Parathyroid adenoma (tissue), 2 donors: ENCODE measurements at regions not wholly inside any gene's neighbourhood (a gene's known extent, or its start where the extent isn't known, plus 50 kb on each side); places are given as distances from the start of the nearest gene placed in this dataset.

ENCODE experiments used
- H2AFZ ChIP-seq: fragments of 300-600 bp; sonication (generic); one replicate; pipeline ENCODE4 v1.7.0; 2017; ENCODE audit warnings: antibody characterized with exemption, mild to moderate bottlenecking
- H3K27ac ChIP-seq: fragments of 300-600 bp; sonication (generic); one replicate; pipeline ENCODE4 v1.7.0; 2017
- H3K27me3 ChIP-seq: fragments of 300-600 bp; sonication (generic); one replicate; pipeline ENCODE4 v1.7.0; 2017; ENCODE audit warnings: low read length; ENCODE audit not compliant: control insufficient read depth, insufficient read depth
- H3K36me3 ChIP-seq: fragments of 300-600 bp; sonication (generic); one replicate; pipeline ENCODE4 v1.7.0; 2017; ENCODE audit warnings: low read length; ENCODE audit not compliant: control insufficient read depth, insufficient read depth
- H3K4me1 ChIP-seq: fragments of 300-600 bp; sonication (generic); one replicate; pipeline ENCODE4 v1.7.0; 2017; ENCODE audit warnings: control low read depth
- H3K4me2 ChIP-seq: fragments of 300-600 bp; sonication (generic); one replicate; pipeline ENCODE4 v1.7.0; 2017; ENCODE audit warnings: low read length
- H3K4me3 ChIP-seq: fragments of 300-600 bp; sonication (generic); one replicate; pipeline ENCODE4 v1.7.0; 2017; ENCODE audit warnings: low read depth, low read length
- H3K79me2 ChIP-seq: fragments of 300-600 bp; sonication (generic); one replicate; pipeline ENCODE4 v1.7.0; 2017; ENCODE audit warnings: control low read depth
- H3K9ac ChIP-seq: fragments of 300-600 bp; sonication (generic); one replicate; pipeline ENCODE4 v1.7.0; 2017; ENCODE audit warnings: mild to moderate bottlenecking
- H3K9me3 ChIP-seq: fragments of 300-600 bp; sonication (generic); one replicate; pipeline ENCODE4 v1.7.0; 2017; ENCODE audit warnings: low read length; ENCODE audit not compliant: control insufficient read depth
- CTCF ChIP-seq: fragments of 300-600 bp; sonication (generic); IDR thresholded peaks from one replicate; pipeline ENCODE4 v1.7.0; 2017; ENCODE audit warnings: antibody characterized with exemption, mild to moderate bottlenecking
- donor health status: primary hyperparathyroidism.

GRCh38 chr9:89801742-89802670 lies 197.2 kb downstream of the GADD45G start:
- peaks cover 48% of the 10 kb centered on the region for H3K4me1 ChIP-seq
- H3K4me2 ChIP-seq: no peak overlapping the region
- H3K27ac ChIP-seq: peak overlapping the region; percentile 75
- H3K27me3 ChIP-seq: no peaks in the 10 kb centered on the region
- no peaks in the 10 kb centered on the region for H3K36me3 ChIP-seq
- no peaks in the 10 kb centered on the region for H3K9me3 ChIP-seq
- no peak for TF ChIP-seq CTCF
- H3K79me2 ChIP-seq: no peaks in the 10 kb centered on the region
- H3K9ac ChIP-seq: no peak overlapping the region
- peak overlapping the region; percentile 17 for H2AFZ ChIP-seq
- H3K4me3 ChIP-seq: no peak overlapping the region

GRCh38 chr9:89802781-89803355 lies 198.1 kb downstream of the GADD45G start:
- Histone ChIP-seq H3K9ac (no peak overlapping the region), H3K4me2 (no peak overlapping the region), H3K4me3 (no peak overlapping the region), H2AFZ (no peak overlapping the region), H3K36me3 (no peaks in the 10 kb centered on the region), H3K27ac (peak overlapping the region; percentile 75), H3K79me2 (no peaks in the 10 kb centered on the region), H3K4me1 (peaks cover 50% of the 10 kb centered on the region), H3K27me3 (no peaks in the 10 kb centered on the region), H3K9me3 (no peaks in the 10 kb centered on the region)
- TF ChIP-seq CTCF: no peak

GRCh38 chr9:89803403-89803802 lies 198.6 kb downstream of the GADD45G start:
- H3K4me3 ChIP-seq: no peak overlapping the region
- no peaks in the 10 kb centered on the region for H3K36me3 ChIP-seq
- no peaks in the 10 kb centered on the region for H3K79me2 ChIP-seq
- H2AFZ ChIP-seq: no peak overlapping the region
- no peaks in the 10 kb centered on the region for H3K9me3 ChIP-seq
- no peak overlapping the region for H3K9ac ChIP-seq
- no peaks in the 10 kb centered on the region for H3K27me3 ChIP-seq
- H3K4me2 ChIP-seq: no peak overlapping the region
- TF ChIP-seq CTCF: no peak
- H3K4me1 ChIP-seq: peaks cover 55% of the 10 kb centered on the region
- peak overlapping the region; percentile 75 for H3K27ac ChIP-seq

- Histone ChIP-seq H3K27ac (peak overlapping the region; percentile 85), H3K4me3 (no peak overlapping the region), H3K27me3 (no peaks in the 10 kb centered on the region), H3K9me3 (no peaks in the 10 kb centered on the region), H3K79me2 (no peaks in the 10 kb centered on the region), H3K36me3 (no peaks in the 10 kb centered on the region), H3K4me1 (peaks cover 59% of the 10 kb centered on the region), H3K4me2 (peak overlapping the region; percentile 26), H3K9ac (no peak overlapping the region), H2AFZ (no peak overlapping the region)
- TF ChIP-seq CTCF: no peak
These were observed 200.1 kb downstream of the GADD45G start for GRCh38 chr9:89804766-89805531.
